ENCODE measurements at regions not wholly inside any gene's neighbourhood (a gene's known extent, or its start where the extent isn't known, plus 50 kb on each side); places are given as distances from the start of the nearest gene placed in this dataset.

- no peak for TF ChIP-seq GATA2 (IDR thresholded peaks at IDR 0.05; ENCODE audit: low read depth, low read length)
- no peak for TF ChIP-seq GATA3 (IDR thresholded peaks at IDR 0.05; ENCODE audit: low read depth, low read length)
Observed at GRCh38 chr5:62083661-62084060, 222.3 kb upstream of the KIF2A start.
